Tibial nerve (tissue), 4 donors: ENCODE measurements at regions not wholly inside any gene's neighbourhood (a gene's known extent, or its start where the extent isn't known, plus 50 kb on each side); places are given as distances from the start of the nearest gene placed in this dataset.

ENCODE experiments used
- DNase-seq, 2 donors: peaks; one replicate each; pipeline ENCODE4 v3.0.0-alpha.2; 2019; ENCODE audit warnings: low spot score in 2 of 2
- H3K27ac ChIP-seq, 4 donors: fragments of 200-600 bp; sonication (generic) in 3 of 4; one replicate each; pipeline ENCODE4 v1.5.1; 2017 to 2019; ENCODE audit warnings: mild to moderate bottlenecking in 1 of 4
- H3K27me3 ChIP-seq, 2 donors: fragments of 200-600 bp; sonication (generic) in 1 of 2; one replicate each; pipeline versions ENCODE4 v1.5.1 to v1.6.0; 2017 to 2019
- H3K36me3 ChIP-seq, 3 donors: fragments of 200-600 bp; sonication (generic); one replicate each; pipeline ENCODE4 v1.5.1; 2018 to 2019
- H3K4me1 ChIP-seq, 4 donors: fragments of 200-600 bp; sonication (generic) in 3 of 4; one replicate each; pipeline ENCODE4 v1.5.1; 2017 to 2019
- H3K4me3 ChIP-seq, 4 donors: fragments of 200-600 bp; sonication (generic) in 3 of 4; one replicate each; pipeline ENCODE4 v1.5.1; 2017 to 2019; ENCODE audit warnings: mild to moderate bottlenecking in 1 of 4, moderate library complexity in 1 of 4
- H3K9me3 ChIP-seq, 4 donors: fragments of 200-600 bp; sonication (generic) in 3 of 4; one replicate each; pipeline ENCODE4 v1.5.1; 2017 to 2019
- CTCF ChIP-seq, 5 experiments: fragments of 200-600 bp in 3 of 5; fragments of 450-650 bp in 2 of 5; sonication (generic) in 3 of 5; IDR thresholded peaks; one replicate each; pipeline ENCODE4 v1.5.1; 2016 to 2019; ENCODE audit warnings: antibody characterized with exemption in 5 of 5, mild to moderate bottlenecking in 3 of 5, moderate library complexity in 2 of 5
- EP300 ChIP-seq, 2 donors: sonication (generic); formaldehyde crosslinking; IDR thresholded peaks; one replicate each; pipeline ENCODE4 v1.6.1; 2017; ENCODE audit warnings: antibody characterized with exemption in 2 of 2, mild to moderate bottlenecking in 1 of 2
- POLR2A ChIP-seq, 2 donors: fragments of 450-650 bp; IDR thresholded peaks; one replicate each; pipeline ENCODE4 v1.6.1; 2017; ENCODE audit warnings: antibody characterized with exemption in 2 of 2, mild to moderate bottlenecking in 2 of 2, moderate library complexity in 2 of 2
- whole genome bisulfite sequencing, 2 donors: methylation state at CpG; one replicate each; pipeline ENCODE4 v1.1.5; 2018; 5-methylcytosine and 5-hydroxymethylcytosine counted together

- no peaks in the 10 kb centered on the region for H3K9me3 ChIP-seq
These were observed 96.6 kb upstream of the TMEM196 start for GRCh38 chr7:19869979-19870378.

GRCh38 chr7:19853261-19853832 is 79.9 kb upstream of the TMEM196 start:
- no peaks in the 10 kb centered on the region for H3K36me3 ChIP-seq
- no peaks in the 10 kb centered on the region for H3K27me3 ChIP-seq
- H3K9me3 ChIP-seq, result peaks cover 0 to 5% (median 0%) of the 10 kb centered on the region in 4 donors
- H3K27ac ChIP-seq, result no peak overlapping the region
- H3K4me3 ChIP-seq, result no peak overlapping the region
- no peak for TF ChIP-seq POLR2A (IDR thresholded peaks at IDR 0.05)
- TF ChIP-seq EP300 (IDR thresholded peaks at IDR 0.05), result no peak
- TF ChIP-seq CTCF (IDR thresholded peaks at IDR 0.05), result no peak
- H3K4me1 ChIP-seq, result no peaks in the 10 kb centered on the region
- DNase-seq, result no peak
- 86 to 89% methylated on average over 5 of the region's 5 CpGs for WGBS, 2 donors

More at GRCh38 chr7:19869979-19870378, 96.6 kb upstream of the TMEM196 start:
- DNase-seq, result no peak
- H3K4me1 ChIP-seq, result no peaks in the 10 kb centered on the region
- H3K27ac ChIP-seq, result no peak overlapping the region
- no peaks in the 10 kb centered on the region for H3K27me3 ChIP-seq
- no peaks in the 10 kb centered on the region for H3K36me3 ChIP-seq
- TF ChIP-seq EP300 (IDR thresholded peaks at IDR 0.05) (no peak), POLR2A (IDR thresholded peaks at IDR 0.05) (no peak), CTCF (IDR thresholded peaks at IDR 0.05) (no peak)
- H3K4me3 ChIP-seq, result no peak overlapping the region
- WGBS, 2 donors, result 92 to 93% methylated on average over 3 of the region's 3 CpGs

- no peak for DNase-seq
- Histone ChIP-seq H3K4me1 (no peaks in the 10 kb centered on the region), H3K9me3 (peaks cover 0 to 5% (median 0%) of the 10 kb centered on the region in 4 donors), H3K27me3 (no peaks in the 10 kb centered on the region), H3K27ac (no peak overlapping the region), H3K4me3 (no peak overlapping the region), H3K36me3 (no peaks in the 10 kb centered on the region)
- 74 to 84% methylated on average over 1 of the region's 1 CpG for WGBS, 2 donors
- no peak for TF ChIP-seq POLR2A (IDR thresholded peaks at IDR 0.05)
- no peak for TF ChIP-seq EP300 (IDR thresholded peaks at IDR 0.05)
- no peak for TF ChIP-seq CTCF (IDR thresholded peaks at IDR 0.05)
These were observed 78.8 kb upstream of the TMEM196 start for GRCh38 chr7:19852192-19852591.

- WGBS, 2 donors, result 87 to 92% methylated on average over 3 of the region's 3 CpGs
- no peaks in the 10 kb centered on the region for H3K4me1 ChIP-seq
- DNase-seq, result no peak
- H3K27me3 ChIP-seq, result no peaks in the 10 kb centered on the region
- no peak overlapping the region for H3K4me3 ChIP-seq
- H3K27ac ChIP-seq, result no peak overlapping the region
- H3K9me3 ChIP-seq, result peaks cover 0 to 5% (median 0%) of the 10 kb centered on the region in 4 donors
- no peak for TF ChIP-seq CTCF (IDR thresholded peaks at IDR 0.05)
- TF ChIP-seq POLR2A (IDR thresholded peaks at IDR 0.05), result no peak
- TF ChIP-seq EP300 (IDR thresholded peaks at IDR 0.05), result no peak
- no peaks in the 10 kb centered on the region for H3K36me3 ChIP-seq
These were observed 78.1 kb upstream of the TMEM196 start for GRCh38 chr7:19851504-19851903.

GRCh38 chr7:19834566-19834965 is 61.1 kb upstream of the TMEM196 start:
- H3K4me1 ChIP-seq, result no peaks in the 10 kb centered on the region
- H3K4me3 ChIP-seq, result no peak overlapping the region
- no peaks in the 10 kb centered on the region for H3K36me3 ChIP-seq
- no peaks in the 10 kb centered on the region for H3K27me3 ChIP-seq
- H3K9me3 ChIP-seq, result no peaks in the 10 kb centered on the region
- H3K27ac ChIP-seq, result no peak overlapping the region
- TF ChIP-seq EP300 (IDR thresholded peaks at IDR 0.05) (no peak), CTCF (IDR thresholded peaks at IDR 0.05) (no peak), POLR2A (IDR thresholded peaks at IDR 0.05) (no peak)
- WGBS, 2 donors, result 70 to 77% methylated on average over 2 of the region's 2 CpGs
- DNase-seq, result no peak
